ENCODE measurements at regions not wholly inside any gene's neighbourhood (a gene's known extent, or its start where the extent isn't known, plus 50 kb on each side); places are given as distances from the start of the nearest gene placed in this dataset.

GRCh38 chr3:22098021-22098420 lies 347.0 kb upstream of the ZNF385D start:
- Histone ChIP-seq H3K79me2 (ENCODE audit: insufficient read depth, low read length) (no peaks in the 10 kb centered on the region), H3K27me3 (ENCODE audit: control insufficient read depth in 1 of 2, insufficient read depth in 2 of 2, low read length in 2 of 2) (no peaks in the 10 kb centered on the region), H3K4me3 (replicated peaks in 1 of 3; ENCODE audit: insufficient read depth in 1 of 3, low read depth in 2 of 3, low read length in 3 of 3) (no peak overlapping the region), H3K4me2 (ENCODE audit: low read depth, low read length) (no peak overlapping the region), H3K27ac (ENCODE audit: extremely low read length, insufficient read depth, low read length) (no peak overlapping the region), H3K9ac (ENCODE audit: insufficient read depth, low read depth, low read length) (no peak overlapping the region), H2AFZ (ENCODE audit: low read length) (no peak overlapping the region), H3K36me3 (replicated peaks in 1 of 2; ENCODE audit: control insufficient read depth in 1 of 2, insufficient read depth in 2 of 2, low read length in 2 of 2) (no peaks in the 10 kb centered on the region), H3K4me1 (ENCODE audit: insufficient read depth, low read length) (no peaks in the 10 kb centered on the region), H4K20me1 (ENCODE audit: insufficient read depth, low read length) (no peaks in the 10 kb centered on the region), H3K9me3 (ENCODE audit: low read length) (no peaks in the 10 kb centered on the region)
- POLR2A ChIA-PET, result no interaction called here
- FAIRE-seq (no peak), ATAC-seq (no peak), DNase-seq (ENCODE audit: low spot score) (no peak)
- TF ChIP-seq RAD51 (IDR thresholded peaks at IDR 0.05; ENCODE audit: borderline replicate concordance) (peak; percentile 52; the same call in 1 of the 2 replicates), TAF15 (IDR thresholded peaks at IDR 0.05; ENCODE audit: low read depth, low read length, poor library complexity, severe bottlenecking) (no peak)
- BruUV-seq (replicated peaks), result no TSS peak
- in situ Hi-C loops (cut with HindIII; ENCODE audit: extremely low pct_ligation_motif_present, low pct_unique_long_range_greater_than_20kb) (loop anchor here (25.0 kb wide), 1 partner anchor 864 kb away; no protein-coding TSS in a partner anchor), intact Hi-C loops (cut with micrococcal nuclease; ENCODE audit: unreplicated experiment) (no loop called here)
- 0% methylated on average over 2 of the region's 2 CpGs for WGBS (ENCODE audit: low lambda C conversion rate)
- CTCF ChIA-PET (ENCODE audit: low intra/inter-chr PET ratio, low total read pairs), result no interaction called here

- in situ Hi-C loops (cut with HindIII; ENCODE audit: extremely low pct_ligation_motif_present, low pct_unique_long_range_greater_than_20kb) (no loop called here), intact Hi-C loops (cut with micrococcal nuclease; ENCODE audit: unreplicated experiment) (no loop called here)
- H3K4me1 ChIP-seq (ENCODE audit: insufficient read depth, low read length), result no peaks in the 10 kb centered on the region
- ATAC-seq (no peak), FAIRE-seq (no peak), DNase-seq (ENCODE audit: low spot score) (no peak)
- H3K79me2 ChIP-seq (ENCODE audit: insufficient read depth, low read length), result no peaks in the 10 kb centered on the region
- no peaks in the 10 kb centered on the region for H4K20me1 ChIP-seq (ENCODE audit: insufficient read depth, low read length)
- H3K36me3 ChIP-seq (replicated peaks in 1 of 2; ENCODE audit: control insufficient read depth in 1 of 2, insufficient read depth in 2 of 2, low read length in 2 of 2), result no peaks in the 10 kb centered on the region
- 4% methylated on average over 6 of the region's 6 CpGs for WGBS (ENCODE audit: low lambda C conversion rate)
- H3K4me2 ChIP-seq (ENCODE audit: low read depth, low read length), result no peak overlapping the region
- CTCF ChIA-PET (ENCODE audit: low intra/inter-chr PET ratio, low total read pairs), result no interaction called here
- POLR2A ChIA-PET, result no interaction called here
- no peak overlapping the region for H3K4me3 ChIP-seq (replicated peaks in 1 of 3; ENCODE audit: insufficient read depth in 1 of 3, low read depth in 2 of 3, low read length in 3 of 3)
- H3K27me3 ChIP-seq (ENCODE audit: control insufficient read depth in 1 of 2, insufficient read depth in 2 of 2, low read length in 2 of 2), result no peaks in the 10 kb centered on the region
- H3K9me3 ChIP-seq (ENCODE audit: low read length), result no peaks in the 10 kb centered on the region
- H3K27ac ChIP-seq (ENCODE audit: extremely low read length, insufficient read depth, low read length), result no peak overlapping the region
- no peak overlapping the region for H2AFZ ChIP-seq (ENCODE audit: low read length)
- BruUV-seq (replicated peaks), result no TSS peak
- no peak overlapping the region for H3K9ac ChIP-seq (ENCODE audit: insufficient read depth, low read depth, low read length)
- TF ChIP-seq HMGA1 (CRISPR knock-in tag; conservative IDR thresholded peaks at IDR 0.05), result no peak
- no peak for TF ChIP-seq PCBP1 (IDR thresholded peaks at IDR 0.05; ENCODE audit: borderline replicate concordance, low read depth, low read length)
- no peak for TF ChIP-seq IKZF1 (IDR thresholded peaks at IDR 0.05)
- TF ChIP-seq ZSCAN22 (CRISPR knock-in tag; IDR thresholded peaks at IDR 0.05), result no peak
- no peak for TF ChIP-seq TEF (CRISPR knock-in tag; IDR thresholded peaks at IDR 0.05)
- TF ChIP-seq HHEX (CRISPR knock-in tag; IDR thresholded peaks at IDR 0.05), result no peak
- TF ChIP-seq BCL6 (CRISPR knock-in tag; IDR thresholded peaks at IDR 0.05), result no peak
- no peak for TF ChIP-seq RARA (CRISPR knock-in tag; IDR thresholded peaks at IDR 0.05)
- TF ChIP-seq DRAP1 (CRISPR knock-in tag; IDR thresholded peaks at IDR 0.05), result no peak
- TF ChIP-seq ZNF484 (CRISPR knock-in tag; IDR thresholded peaks at IDR 0.05; ENCODE audit: borderline replicate concordance, low read depth), result no peak
- no peak for TF ChIP-seq IKZF4 (CRISPR knock-in tag; IDR thresholded peaks at IDR 0.05; ENCODE audit: borderline replicate concordance, low read depth, not compliant biosample characterization)
- no peak for TF ChIP-seq ZNF430 (CRISPR knock-in tag; IDR thresholded peaks at IDR 0.05)
- TF ChIP-seq ZNF451 (CRISPR knock-in tag; IDR thresholded peaks at IDR 0.05), result no peak
- TF ChIP-seq ZNF546 (CRISPR knock-in tag; conservative IDR thresholded peaks at IDR 0.05), result no peak
Measured at GRCh38 chr3:22101351-22101750, 350.3 kb upstream of the ZNF385D start.

Data from HepG2 (cell line).